Muscle of leg (tissue), 3 donors: ENCODE measurements at regions not wholly inside any gene's neighbourhood (a gene's known extent, or its start where the extent isn't known, plus 50 kb on each side); places are given as distances from the start of the nearest gene placed in this dataset.

Experiments used
- DNase-seq: peaks from one replicate; pipeline ENCODE4 v3.0.0; 2013
- H3K27ac ChIP-seq: one replicate; pipeline ENCODE4 v1.5.1; 2013; ENCODE audit warnings: mild to moderate bottlenecking, low read length, control low read depth
- H3K27me3 ChIP-seq: one replicate; pipeline ENCODE4 v1.6.1; 2013; ENCODE audit warnings: low read length; ENCODE audit not compliant: control insufficient read depth, insufficient read depth
- H3K36me3 ChIP-seq: one replicate; pipeline ENCODE4 v1.6.1; 2013; ENCODE audit warnings: low read length; ENCODE audit not compliant: control insufficient read depth, insufficient read depth
- H3K4me1 ChIP-seq: one replicate; pipeline ENCODE4 v1.6.1; 2013; ENCODE audit warnings: low read length; ENCODE audit not compliant: control insufficient read depth, insufficient read depth
- H3K4me3 ChIP-seq: one replicate; pipeline ENCODE4 v1.5.1; 2013; ENCODE audit warnings: low read length, control low read depth
- H3K9me3 ChIP-seq: replicated peaks from 2 replicates; pipeline ENCODE4 v1.6.1; 2013; ENCODE audit warnings: low read depth, low read length; ENCODE audit not compliant: control insufficient read depth
- WGBS: methylation state at CpG from one replicate; pipeline ENCODE4 v1.1.5; 2013; ENCODE audit warnings: missing lambda C conversion rate; ENCODE audit not compliant: insufficient coverage; 5-methylcytosine and 5-hydroxymethylcytosine counted together

GRCh38 chr1:47708658-47709018 is 270.8 kb downstream of the FOXD2 start:
- H3K9me3 ChIP-seq: no peaks in the 10 kb centered on the region
- H3K4me3 ChIP-seq: no peak overlapping the region
- H3K27ac ChIP-seq: no peak overlapping the region
- H3K27me3 ChIP-seq: peaks cover 81% of the 10 kb centered on the region
- DNase-seq: no peak
- H3K4me1 ChIP-seq: peaks cover 32% of the 10 kb centered on the region
- 2% methylated on average over 24 of the region's 25 CpGs for WGBS
- no peaks in the 10 kb centered on the region for H3K36me3 ChIP-seq

- no peaks in the 10 kb centered on the region for H3K9me3 ChIP-seq
- H3K27ac ChIP-seq: no peak overlapping the region
- peaks cover 86% of the 10 kb centered on the region for H3K27me3 ChIP-seq
- H3K4me1 ChIP-seq: peaks cover 32% of the 10 kb centered on the region
- whole genome bisulfite sequencing: under 1% methylated on average over 82 of the region's 82 CpGs
- DNase-seq: peak; percentile 70
- no peaks in the 10 kb centered on the region for H3K36me3 ChIP-seq
- H3K4me3 ChIP-seq: peak overlapping the region; percentile 32
These were observed 271.4 kb downstream of the FOXD2 start for GRCh38 chr1:47709019-47709871.

- peak overlapping the region; percentile 32 for H3K4me3 ChIP-seq
- no peaks in the 10 kb centered on the region for H3K9me3 ChIP-seq
- peaks cover 32% of the 10 kb centered on the region for H3K4me1 ChIP-seq
- H3K36me3 ChIP-seq: no peaks in the 10 kb centered on the region
- under 1% methylated on average over 25 of the region's 25 CpGs for WGBS
- H3K27ac ChIP-seq: no peak overlapping the region
- H3K27me3 ChIP-seq: peaks cover 91% of the 10 kb centered on the region
- DNase-seq: no peak
These were observed 272.0 kb downstream of the FOXD2 start for GRCh38 chr1:47709872-47710231.

- H3K36me3 ChIP-seq: no peaks in the 10 kb centered on the region
- peak; percentile 68 for DNase-seq
- peaks cover 32% of the 10 kb centered on the region for H3K4me1 ChIP-seq
- H3K9me3 ChIP-seq: no peaks in the 10 kb centered on the region
- no peak overlapping the region for H3K4me3 ChIP-seq
- H3K27me3 ChIP-seq: peaks cover 91% of the 10 kb centered on the region
- no peak overlapping the region for H3K27ac ChIP-seq
- WGBS: under 1% methylated on average over 34 of the region's 46 CpGs
These were observed 272.7 kb downstream of the FOXD2 start for GRCh38 chr1:47710329-47711071.
